GM18868 (cell line): ENCODE measurements at regions not wholly inside any gene's neighbourhood (a gene's known extent, or its start where the extent isn't known, plus 50 kb on each side); places are given as distances from the start of the nearest gene placed in this dataset.

ENCODE experiments used
- ATAC-seq: cut with Tn5 transposase; IDR thresholded peaks from one replicate; pipeline ENCODE4 v1.9.1; 2021; ENCODE audit warnings: mild to moderate bottlenecking, moderate library complexity; ENCODE audit not compliant: unreplicated experiment

DNA sequence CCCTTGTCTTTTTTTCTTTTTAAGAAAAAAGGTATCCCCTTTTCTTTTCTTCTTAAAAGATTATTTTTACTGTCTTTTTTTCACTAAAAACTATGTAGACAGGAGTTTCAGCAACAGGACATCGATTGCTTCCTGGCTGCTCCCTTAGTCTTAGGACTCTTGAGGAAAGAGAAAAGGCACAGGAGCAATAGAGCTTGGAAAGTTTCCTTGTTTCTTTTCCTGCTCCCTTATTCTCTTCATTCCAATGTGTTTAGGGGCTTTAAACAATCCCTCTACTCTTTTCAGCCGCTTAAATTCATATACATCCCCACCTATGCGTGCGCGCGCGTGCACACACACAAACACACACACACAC is 182.2 kb upstream of the FOXN2 start:
- ATAC-seq, result no peak

- ATAC-seq, result no peak
These were observed 179.8 kb upstream of the FOXN2 start for GRCh38 chr2:48134704-48135103.

DNA sequence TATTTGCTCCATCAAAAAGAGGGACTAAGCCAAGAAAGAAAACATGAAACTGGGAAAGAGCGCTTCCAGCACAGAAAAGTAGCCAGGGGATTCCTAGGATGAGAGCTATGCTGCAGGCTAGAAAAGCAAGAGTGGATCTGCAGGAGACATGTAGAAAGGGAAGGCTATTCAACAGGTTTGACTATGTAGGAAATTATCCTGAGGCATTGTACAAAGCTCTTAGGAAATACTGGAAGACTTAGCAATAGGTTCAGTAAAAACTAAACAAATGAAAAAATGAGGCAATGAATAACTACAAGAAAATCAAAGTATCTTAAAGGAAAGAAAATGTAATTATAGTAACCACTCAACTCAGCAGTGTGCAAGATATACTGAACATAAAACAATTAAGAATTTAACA is 178.7 kb upstream of the FOXN2 start:
- ATAC-seq, result no peak

DNA sequence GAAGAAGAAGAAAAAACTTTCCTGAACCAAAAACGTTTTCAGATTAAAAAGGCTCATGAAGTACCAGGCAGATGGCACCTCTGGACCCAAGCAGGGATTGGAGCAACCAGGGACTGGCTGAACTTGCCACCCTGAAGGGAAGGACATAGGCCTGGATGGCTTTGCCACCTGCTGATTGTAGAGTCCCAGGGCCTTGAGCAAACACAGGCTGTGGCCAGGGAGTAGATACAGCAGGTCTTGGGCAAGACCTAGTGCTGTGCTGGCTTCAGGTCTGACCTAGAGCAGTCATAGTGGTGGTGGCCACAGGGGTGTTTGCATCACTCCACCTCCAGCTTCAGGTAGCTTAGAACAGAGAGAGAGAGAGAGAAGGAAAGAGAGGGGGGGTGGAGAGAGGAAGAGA is 176.7 kb upstream of the FOXN2 start:
- ATAC-seq, result no peak

DNA sequence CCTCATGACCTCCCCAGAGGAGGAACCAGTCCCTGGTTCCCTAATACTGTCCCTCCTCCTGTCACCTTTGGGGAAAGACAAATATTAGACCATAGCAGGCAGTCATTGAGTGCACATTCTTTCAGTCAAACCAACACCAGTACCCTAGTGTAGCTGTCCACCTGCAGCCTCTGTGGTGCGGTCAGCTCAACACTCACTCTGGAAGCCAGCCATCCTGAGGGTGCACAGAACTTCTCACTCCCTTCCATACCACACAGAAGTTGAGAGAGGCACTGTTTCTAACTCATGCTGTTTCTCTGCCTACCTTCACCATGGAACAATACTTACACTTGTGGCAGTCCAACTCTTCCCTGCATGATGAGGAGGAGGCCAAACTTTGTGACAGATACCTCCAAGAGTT is 175.6 kb upstream of the FOXN2 start:
- no peak for ATAC-seq

DNA sequence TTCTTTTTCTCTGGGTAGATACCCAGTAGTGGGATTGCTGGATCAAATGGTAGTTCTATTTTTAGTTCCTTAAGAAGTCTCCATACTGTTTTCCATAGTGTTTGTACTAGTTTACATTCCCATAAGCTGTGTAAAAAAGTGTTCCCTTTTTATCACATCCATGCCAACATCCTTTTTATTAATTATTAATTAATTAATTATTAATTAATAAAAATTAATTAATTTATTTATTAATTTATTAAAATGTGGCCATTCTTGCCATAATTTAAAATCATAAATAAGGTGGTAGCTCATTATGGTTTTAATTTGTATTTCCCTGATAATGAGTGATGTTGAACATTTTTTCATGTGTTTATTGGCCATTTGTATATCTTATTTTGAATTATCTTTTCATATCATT is 173.9 kb upstream of the FOXN2 start:
- no peak for ATAC-seq

DNA sequence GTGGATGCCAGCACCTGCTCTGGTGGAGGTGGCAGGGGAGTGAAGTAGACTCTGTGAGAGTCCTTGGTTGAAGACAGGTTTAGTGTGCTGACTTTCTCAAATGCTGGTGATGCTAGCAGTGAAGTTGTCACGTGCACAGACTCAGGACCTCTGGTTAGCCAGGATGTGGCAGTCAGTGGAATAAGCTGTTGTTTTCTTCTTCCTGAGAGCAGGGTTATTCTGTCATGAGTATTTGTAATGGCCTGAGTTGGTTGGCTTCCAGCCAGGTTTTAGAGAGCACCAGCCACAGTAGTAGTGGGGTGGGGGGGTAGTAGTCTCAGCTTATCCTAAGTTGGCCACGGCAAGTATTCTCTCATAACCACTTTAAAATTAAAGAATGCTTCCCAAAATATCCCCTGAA is 169.7 kb upstream of the FOXN2 start:
- no peak for ATAC-seq

GRCh38 chr2:48145845-48146452 is 168.5 kb upstream of the FOXN2 start:
- no peak for ATAC-seq

- no peak for ATAC-seq
These were observed 167.9 kb upstream of the FOXN2 start for GRCh38 chr2:48146552-48146951.

DNA sequence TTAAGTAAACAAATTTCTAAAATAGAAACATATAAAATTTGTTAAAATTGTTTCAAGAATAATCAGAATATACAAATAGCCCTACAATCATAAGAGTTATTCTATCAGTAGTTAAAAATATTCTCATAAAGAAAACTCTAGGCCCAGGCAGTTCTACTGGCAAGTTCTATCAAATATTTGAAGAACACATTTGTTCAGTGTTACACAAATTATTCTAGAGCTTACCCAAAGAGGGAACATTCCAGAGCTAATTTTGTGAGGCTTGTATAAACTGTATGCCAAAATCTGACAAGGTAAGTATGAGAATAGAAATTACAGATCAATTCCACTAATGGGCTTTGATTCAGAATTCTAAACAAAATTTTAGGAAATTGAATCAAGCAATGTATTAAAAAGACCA is 166.8 kb upstream of the FOXN2 start:
- ATAC-seq, result no peak

- ATAC-seq, result no peak
These were observed 165.5 kb upstream of the FOXN2 start for GRCh38 chr2:48148841-48149430.

GRCh38 chr2:48157150-48157549 is 157.3 kb upstream of the FOXN2 start:
- no peak for ATAC-seq

DNA sequence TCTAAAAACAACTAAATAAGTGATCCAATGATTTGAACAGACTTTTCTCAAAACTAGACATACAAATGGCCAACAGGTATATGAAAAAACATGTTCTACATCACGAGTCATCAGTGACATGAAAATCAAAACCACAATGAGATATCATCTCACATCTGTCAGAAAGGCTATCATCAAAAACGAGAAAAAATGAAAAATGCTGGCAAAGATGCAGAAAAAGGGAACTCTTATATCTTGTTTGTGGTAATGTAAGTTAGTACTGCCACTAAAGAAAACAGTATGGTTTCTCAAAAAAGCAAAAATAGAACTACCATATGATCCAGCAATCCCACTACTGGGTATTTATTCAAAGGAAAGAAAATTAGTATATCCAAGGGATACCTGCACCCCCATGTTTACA is 152.9 kb upstream of the FOXN2 start:
- no peak for ATAC-seq

GRCh38 chr2:48162742-48163141 is 151.7 kb upstream of the FOXN2 start:
- ATAC-seq, result no peak

DNA sequence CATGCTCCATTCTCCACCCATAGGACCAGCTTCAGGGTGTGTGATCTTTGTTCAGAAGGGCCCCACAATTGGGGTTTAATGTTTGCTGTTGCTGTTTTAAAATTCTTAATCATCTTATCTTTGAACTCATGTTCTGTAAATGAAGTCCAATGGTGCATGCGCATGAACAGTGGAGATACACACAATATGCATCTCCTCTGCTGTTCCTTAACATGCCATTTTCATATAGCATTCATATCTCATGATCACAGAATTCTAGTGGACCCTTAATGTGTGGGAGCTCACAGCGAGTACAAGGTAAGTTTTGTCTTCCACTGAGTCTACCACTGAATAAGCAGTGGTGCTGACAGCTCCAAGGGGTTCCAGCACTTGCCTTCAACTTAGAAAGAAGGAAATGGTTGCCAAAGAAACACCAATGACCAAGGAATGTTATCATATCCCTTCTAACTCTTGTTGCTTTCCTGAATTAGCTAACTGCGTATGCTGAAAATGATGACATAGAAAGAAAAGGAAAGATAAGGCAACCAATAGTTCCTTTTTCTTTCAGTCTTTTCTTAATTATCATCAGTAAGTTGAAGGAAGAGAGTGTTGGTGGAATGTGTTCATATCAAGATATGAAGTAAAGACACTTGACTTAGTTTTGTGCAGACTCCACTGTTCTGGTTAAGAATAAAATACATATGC is 149.3 kb upstream of the FOXN2 start:
- ATAC-seq, result no peak

DNA sequence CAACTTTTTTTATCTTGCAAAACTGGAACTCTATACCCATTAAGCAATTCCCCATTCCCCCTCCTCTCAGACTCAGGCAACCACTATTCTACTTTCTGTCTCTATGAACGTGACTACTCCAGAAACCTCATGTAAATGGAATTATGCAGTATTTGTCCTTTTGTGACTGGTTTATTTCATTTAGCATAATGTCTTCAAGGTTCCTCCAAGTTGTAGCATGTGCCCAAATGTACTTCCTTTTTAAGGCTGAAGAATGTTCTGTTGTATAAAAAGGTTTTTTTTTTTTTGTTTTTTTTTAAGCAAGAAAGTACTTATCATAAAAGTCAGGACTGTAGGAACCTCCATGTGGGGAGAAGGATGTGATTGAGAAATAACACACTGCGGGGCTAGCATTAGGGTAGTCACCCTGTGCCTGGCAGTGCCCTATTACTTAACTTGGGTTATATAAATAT is 145.3 kb upstream of the FOXN2 start:
- ATAC-seq, result no peak

GRCh38 chr2:48170281-48170680 is 144.2 kb upstream of the FOXN2 start:
- ATAC-seq, result no peak

DNA sequence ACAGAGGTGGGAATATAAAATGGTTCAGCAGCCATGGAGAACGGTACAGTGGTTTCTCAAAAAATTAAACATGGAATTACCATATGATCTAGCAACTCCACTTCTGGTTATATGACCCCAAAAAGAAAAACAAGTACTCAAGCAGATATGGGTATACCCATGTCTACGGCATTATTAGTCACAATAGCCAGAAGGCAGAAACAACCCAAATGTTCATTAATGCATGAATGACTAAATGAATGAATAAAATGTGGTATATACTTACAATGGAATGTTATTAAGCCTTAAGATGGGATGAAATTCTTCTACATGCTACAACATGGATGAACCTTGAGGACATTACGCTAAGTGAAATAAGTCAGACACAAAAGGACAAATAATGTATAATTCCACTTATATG is 141.3 kb upstream of the FOXN2 start:
- no peak for ATAC-seq

DNA sequence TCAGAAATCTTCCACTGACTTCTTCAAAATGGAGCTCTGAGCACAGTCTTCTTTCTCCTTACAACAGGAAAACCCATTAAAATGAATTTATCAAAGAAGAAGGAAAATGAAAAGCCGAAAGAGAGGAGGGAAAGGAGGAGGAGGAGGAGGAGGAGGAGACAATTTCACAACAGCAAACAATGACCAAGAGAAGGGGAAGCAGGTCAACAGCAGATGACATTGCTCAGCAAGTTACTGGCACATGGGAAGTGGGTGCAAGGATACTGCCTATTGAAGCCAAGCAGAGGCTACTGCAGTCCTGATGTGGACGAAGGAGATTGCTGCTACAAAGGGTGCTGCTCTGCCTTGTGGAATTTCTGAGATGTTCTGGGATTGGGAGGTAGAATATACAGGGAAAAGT is 140.0 kb upstream of the FOXN2 start:
- ATAC-seq, result no peak

DNA sequence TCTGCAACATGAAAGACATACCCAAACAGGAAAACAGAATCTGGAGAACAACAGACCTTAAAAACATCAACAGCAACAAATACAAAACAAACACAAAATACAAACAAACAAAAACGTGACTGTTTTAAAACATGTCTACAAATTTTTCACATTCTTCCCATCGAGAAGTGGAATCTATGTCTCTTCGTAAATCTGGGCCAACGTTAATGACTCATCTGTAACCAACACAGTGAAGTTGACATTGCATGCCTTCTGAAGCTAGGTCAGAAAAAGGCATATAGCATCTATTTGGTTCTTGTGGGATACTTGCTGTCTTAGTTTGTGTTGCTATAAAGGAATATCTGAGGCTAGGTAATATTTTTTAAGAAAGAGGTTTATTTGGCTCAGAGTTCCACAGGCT is 139.2 kb upstream of the FOXN2 start:
- no peak for ATAC-seq

DNA sequence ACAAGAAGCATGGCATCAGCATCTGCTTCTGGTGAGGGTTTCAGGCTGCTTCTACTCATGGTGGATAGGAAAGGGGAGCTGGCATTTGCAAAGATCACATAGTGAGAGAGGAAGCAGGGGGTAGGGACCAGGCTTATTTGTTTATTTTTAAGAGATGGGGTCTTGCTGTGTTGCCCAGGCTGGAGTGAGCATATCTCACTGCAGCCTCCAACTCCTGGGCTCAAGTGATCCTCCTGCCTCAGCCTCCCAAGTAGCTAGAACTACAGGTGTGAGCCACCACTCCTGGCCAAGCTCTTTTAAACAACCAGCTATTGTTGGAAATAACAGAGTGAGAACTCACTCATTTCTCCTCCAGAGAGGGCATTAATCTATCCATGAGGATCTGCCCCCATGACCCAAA is 138.8 kb upstream of the FOXN2 start:
- no peak for ATAC-seq

DNA sequence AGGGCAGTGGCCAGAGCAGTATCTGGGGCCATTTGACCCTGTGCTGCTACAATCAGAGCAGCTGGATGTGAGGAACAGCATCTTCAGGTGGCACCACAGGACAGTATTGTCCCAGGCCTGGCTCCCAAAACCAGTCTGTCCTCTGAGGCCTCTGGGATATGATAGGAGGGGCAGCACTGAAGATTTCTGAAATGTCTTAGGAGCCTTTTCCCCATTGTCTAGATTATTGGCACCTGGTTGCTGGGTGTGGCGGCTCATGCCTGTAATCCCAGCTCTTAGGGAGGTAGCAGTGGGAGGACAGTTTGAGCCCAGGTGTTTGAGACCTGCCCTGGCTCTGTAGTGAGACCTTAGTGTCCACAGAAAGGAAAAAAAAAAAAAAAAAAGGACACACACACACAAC is 137.6 kb upstream of the FOXN2 start:
- no peak for ATAC-seq

GRCh38 chr2:48178611-48179010 is 135.9 kb upstream of the FOXN2 start:
- ATAC-seq, result no peak
